ENCODE measurements at regions not wholly inside any gene's neighbourhood (a gene's known extent, or its start where the extent isn't known, plus 50 kb on each side); places are given as distances from the start of the nearest gene placed in this dataset.

GRCh38 chr9:85443190-85443598 lies 298.6 kb downstream of the AGTPBP1 start:
- TF ChIP-seq POLR2AphosphoS5 (IDR thresholded peaks at IDR 0.05), result no peak
- TF ChIP-seq, protein P1, sequence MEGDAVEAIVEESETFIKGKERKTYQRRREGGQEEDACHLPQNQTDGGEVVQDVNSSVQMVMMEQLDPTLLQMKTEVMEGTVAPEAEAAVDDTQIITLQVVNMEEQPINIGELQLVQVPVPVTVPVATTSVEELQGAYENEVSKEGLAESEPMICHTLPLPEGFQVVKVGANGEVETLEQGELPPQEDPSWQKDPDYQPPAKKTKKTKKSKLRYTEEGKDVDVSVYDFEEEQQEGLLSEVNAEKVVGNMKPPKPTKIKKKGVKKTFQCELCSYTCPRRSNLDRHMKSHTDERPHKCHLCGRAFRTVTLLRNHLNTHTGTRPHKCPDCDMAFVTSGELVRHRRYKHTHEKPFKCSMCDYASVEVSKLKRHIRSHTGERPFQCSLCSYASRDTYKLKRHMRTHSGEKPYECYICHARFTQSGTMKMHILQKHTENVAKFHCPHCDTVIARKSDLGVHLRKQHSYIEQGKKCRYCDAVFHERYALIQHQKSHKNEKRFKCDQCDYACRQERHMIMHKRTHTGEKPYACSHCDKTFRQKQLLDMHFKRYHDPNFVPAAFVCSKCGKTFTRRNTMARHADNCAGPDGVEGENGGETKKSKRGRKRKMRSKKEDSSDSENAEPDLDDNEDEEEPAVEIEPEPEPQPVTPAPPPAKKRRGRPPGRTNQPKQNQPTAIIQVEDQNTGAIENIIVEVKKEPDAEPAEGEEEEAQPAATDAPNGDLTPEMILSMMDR (IDR thresholded peaks at IDR 0.05), result no peak
